ENCODE measurements at regions not wholly inside any gene's neighbourhood (a gene's known extent, or its start where the extent isn't known, plus 50 kb on each side); places are given as distances from the start of the nearest gene placed in this dataset.

- no peak for DNase-seq
These were observed 325.8 kb upstream of the MGMT start for GRCh38 chr10:129140921-129141885.

GRCh38 chr10:129151281-129151680 lies 315.8 kb upstream of the MGMT start:
- no peak for DNase-seq

GRCh38 chr10:129156406-129156805 lies 310.6 kb upstream of the MGMT start:
- no peak for DNase-seq

GRCh38 chr10:129157185-129157584 lies 309.9 kb upstream of the MGMT start:
- DNase-seq, result no peak

- DNase-seq, result no peak
These were observed 305.9 kb upstream of the MGMT start for GRCh38 chr10:129161150-129161549.

- DNase-seq, result no peak
These were observed 303.5 kb upstream of the MGMT start for GRCh38 chr10:129163531-129163930.

GRCh38 chr10:129165076-129165720 lies 301.8 kb upstream of the MGMT start:
- DNase-seq, result no peak

GRCh38 chr10:129165770-129166169 lies 301.3 kb upstream of the MGMT start:
- DNase-seq, result no peak

- DNase-seq, result no peak
These were observed 298.4 kb upstream of the MGMT start for GRCh38 chr10:129168660-129169059.

GRCh38 chr10:129169115-129169514 lies 297.9 kb upstream of the MGMT start:
- no peak for DNase-seq

GRCh38 chr10:129170812-129171211 lies 296.2 kb upstream of the MGMT start:
- DNase-seq, result no peak

- DNase-seq, result no peak
These were observed 295.2 kb upstream of the MGMT start for GRCh38 chr10:129171812-129172211.

- no peak for DNase-seq
These were observed 292.6 kb upstream of the MGMT start for GRCh38 chr10:129174232-129175014.

- DNase-seq, result no peak
These were observed 287.6 kb upstream of the MGMT start for GRCh38 chr10:129179245-129179971.

- no peak for DNase-seq
These were observed 286.9 kb upstream of the MGMT start for GRCh38 chr10:129179972-129180678.

- DNase-seq, result no peak
These were observed 282.8 kb upstream of the MGMT start for GRCh38 chr10:129184196-129184595.

GRCh38 chr10:129187331-129187730 lies 279.7 kb upstream of the MGMT start:
- DNase-seq, result no peak

GRCh38 chr10:129191797-129192196 lies 275.2 kb upstream of the MGMT start:
- DNase-seq, result no peak

- no peak for DNase-seq
These were observed 274.5 kb upstream of the MGMT start for GRCh38 chr10:129192344-129193128.

GRCh38 chr10:129193148-129193547 lies 273.9 kb upstream of the MGMT start:
- DNase-seq, result no peak

GRCh38 chr10:129194181-129194870 lies 272.7 kb upstream of the MGMT start:
- no peak for DNase-seq
